ENCODE measurements at regions not wholly inside any gene's neighbourhood (a gene's known extent, or its start where the extent isn't known, plus 50 kb on each side); places are given as distances from the start of the nearest gene placed in this dataset.
"Not testable (repeated sequence)": the region's sequence is repeated elsewhere in the genome, so short reads cannot be mapped to it uniquely, and the experiment has no call there.

DNA sequence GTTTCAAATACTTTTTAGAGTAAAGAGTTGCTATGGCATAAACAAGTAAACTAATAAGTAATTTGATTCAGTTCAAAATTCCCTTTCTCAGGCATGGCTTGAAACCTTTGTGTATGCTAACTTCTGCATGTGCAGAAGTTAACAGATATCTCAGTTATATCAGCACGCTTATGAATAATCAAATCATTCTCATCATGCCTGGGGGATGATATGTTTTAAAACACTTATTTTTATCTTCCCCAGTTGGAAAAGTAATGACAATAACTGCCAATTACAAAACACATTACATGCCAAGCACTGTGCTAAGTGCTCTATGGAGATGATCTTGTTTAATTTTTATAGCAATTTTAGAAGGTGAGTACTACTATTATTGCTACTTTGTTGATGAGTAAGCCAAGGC, 146.4 kb downstream of the YIPF5 start:
- Histone ChIP-seq H3K36me3 (replicated peaks; ENCODE audit: control insufficient read depth, insufficient read depth, low read length) (no peaks in the 10 kb centered on the region), H3K4me3 (ENCODE audit: insufficient read depth, low read depth, low read length) (no peak overlapping the region), H3K27me3 (ENCODE audit: control insufficient read depth, insufficient read depth, low read length) (no peaks in the 10 kb centered on the region)
- no peak for DNase-seq

DNA sequence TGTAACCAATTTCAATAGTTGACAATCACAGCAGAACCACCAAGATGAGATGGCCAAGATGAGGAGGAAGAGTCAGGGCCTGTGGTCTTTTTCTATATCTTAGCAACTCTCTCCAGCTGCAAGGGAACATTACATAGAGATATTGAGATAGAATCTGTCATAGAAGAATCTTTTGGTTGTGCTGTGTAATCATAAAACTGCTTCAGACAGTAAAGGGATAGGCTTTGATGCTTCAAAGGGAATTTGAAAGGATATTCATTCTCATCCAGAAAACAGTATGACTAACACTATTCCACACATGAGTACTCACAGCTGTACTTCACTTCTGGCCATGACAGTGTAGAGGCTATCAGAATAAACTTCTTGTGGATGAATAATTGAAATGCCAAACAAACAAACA, 145.9 kb downstream of the YIPF5 start:
- H3K36me3 ChIP-seq (replicated peaks; ENCODE audit: control insufficient read depth, insufficient read depth, low read length), result no peaks in the 10 kb centered on the region
- no peaks in the 10 kb centered on the region for H3K27me3 ChIP-seq (ENCODE audit: control insufficient read depth, insufficient read depth, low read length)
- no peak for DNase-seq
- no peak overlapping the region for H3K4me3 ChIP-seq (ENCODE audit: insufficient read depth, low read depth, low read length)

DNA sequence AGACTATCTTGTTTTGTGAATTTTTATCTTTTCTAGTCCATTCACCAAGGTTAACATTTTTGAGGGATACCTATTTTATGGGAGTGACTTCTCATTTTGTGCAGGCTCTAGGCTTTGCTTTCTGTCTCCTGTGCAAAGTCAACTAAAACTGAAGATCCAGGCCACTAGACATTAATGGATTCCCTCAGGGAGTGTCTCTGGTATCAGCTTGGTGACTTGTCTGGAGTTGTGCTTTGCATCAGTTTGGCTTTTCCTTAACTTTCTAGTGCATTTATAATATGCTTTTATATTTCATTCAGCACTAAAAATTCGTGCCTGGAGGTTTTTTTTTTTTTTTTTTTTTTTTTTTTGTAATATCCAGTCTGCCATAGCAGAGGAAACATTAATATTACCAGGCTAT, 144.2 kb downstream of the YIPF5 start:
- DNase-seq, result no peak
- Histone ChIP-seq H3K27me3 (ENCODE audit: control insufficient read depth, insufficient read depth, low read length) (no peaks in the 10 kb centered on the region), H3K36me3 (replicated peaks; ENCODE audit: control insufficient read depth, insufficient read depth, low read length) (no peaks in the 10 kb centered on the region), H3K4me3 (ENCODE audit: insufficient read depth, low read depth, low read length) (no peak overlapping the region)

GRCh38 chr5:144028058-144028457, 142.4 kb downstream of the YIPF5 start:
- Histone ChIP-seq H3K4me3 (ENCODE audit: insufficient read depth, low read depth, low read length) (no peak overlapping the region), H3K36me3 (replicated peaks; ENCODE audit: control insufficient read depth, insufficient read depth, low read length) (no peaks in the 10 kb centered on the region), H3K27me3 (ENCODE audit: control insufficient read depth, insufficient read depth, low read length) (no peaks in the 10 kb centered on the region)
- no peak for DNase-seq

DNA sequence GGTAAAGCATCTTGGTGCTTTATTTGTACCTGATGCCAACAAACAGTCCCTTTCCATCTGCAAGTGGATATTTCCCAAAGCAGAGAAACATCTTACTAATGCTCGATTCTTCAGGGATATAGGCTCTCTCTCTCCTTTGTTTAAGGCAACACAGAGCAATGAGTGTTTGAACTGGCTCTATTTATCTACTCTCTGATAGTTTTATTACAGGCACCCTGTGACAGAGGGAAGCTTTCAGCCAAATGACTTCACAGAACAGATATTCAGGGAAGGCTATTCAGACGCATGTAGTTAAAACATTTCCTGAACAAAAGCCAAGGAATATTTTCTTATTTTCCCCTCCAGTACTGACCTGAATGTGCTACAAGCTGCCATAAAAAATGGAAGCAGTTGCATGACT, 141.8 kb downstream of the YIPF5 start:
- Histone ChIP-seq H3K36me3 (replicated peaks; ENCODE audit: control insufficient read depth, insufficient read depth, low read length) (no peaks in the 10 kb centered on the region), H3K27me3 (ENCODE audit: control insufficient read depth, insufficient read depth, low read length) (no peaks in the 10 kb centered on the region), H3K4me3 (ENCODE audit: insufficient read depth, low read depth, low read length) (no peak overlapping the region)
- DNase-seq, result no peak

- no peak for DNase-seq
- no peaks in the 10 kb centered on the region for H3K36me3 ChIP-seq (replicated peaks; ENCODE audit: control insufficient read depth, insufficient read depth, low read length)
- no peak overlapping the region for H3K4me3 ChIP-seq (ENCODE audit: insufficient read depth, low read depth, low read length)
- no peaks in the 10 kb centered on the region for H3K27me3 ChIP-seq (ENCODE audit: control insufficient read depth, insufficient read depth, low read length)
These were observed 139.6 kb downstream of the YIPF5 start for GRCh38 chr5:144030904-144031303.

GRCh38 chr5:144032375-144032774, 138.1 kb downstream of the YIPF5 start:
- no peak overlapping the region for H3K4me3 ChIP-seq (ENCODE audit: insufficient read depth, low read depth, low read length)
- no peak for DNase-seq
- no peaks in the 10 kb centered on the region for H3K36me3 ChIP-seq (replicated peaks; ENCODE audit: control insufficient read depth, insufficient read depth, low read length)
- H3K27me3 ChIP-seq (ENCODE audit: control insufficient read depth, insufficient read depth, low read length), result no peaks in the 10 kb centered on the region

- Histone ChIP-seq H3K36me3 (replicated peaks; ENCODE audit: control insufficient read depth, insufficient read depth, low read length) (no peaks in the 10 kb centered on the region), H3K27me3 (ENCODE audit: control insufficient read depth, insufficient read depth, low read length) (no peaks in the 10 kb centered on the region), H3K4me3 (ENCODE audit: insufficient read depth, low read depth, low read length) (no peak overlapping the region)
- no peak for DNase-seq
These were observed 137.0 kb downstream of the YIPF5 start for GRCh38 chr5:144033486-144033885.

DNA sequence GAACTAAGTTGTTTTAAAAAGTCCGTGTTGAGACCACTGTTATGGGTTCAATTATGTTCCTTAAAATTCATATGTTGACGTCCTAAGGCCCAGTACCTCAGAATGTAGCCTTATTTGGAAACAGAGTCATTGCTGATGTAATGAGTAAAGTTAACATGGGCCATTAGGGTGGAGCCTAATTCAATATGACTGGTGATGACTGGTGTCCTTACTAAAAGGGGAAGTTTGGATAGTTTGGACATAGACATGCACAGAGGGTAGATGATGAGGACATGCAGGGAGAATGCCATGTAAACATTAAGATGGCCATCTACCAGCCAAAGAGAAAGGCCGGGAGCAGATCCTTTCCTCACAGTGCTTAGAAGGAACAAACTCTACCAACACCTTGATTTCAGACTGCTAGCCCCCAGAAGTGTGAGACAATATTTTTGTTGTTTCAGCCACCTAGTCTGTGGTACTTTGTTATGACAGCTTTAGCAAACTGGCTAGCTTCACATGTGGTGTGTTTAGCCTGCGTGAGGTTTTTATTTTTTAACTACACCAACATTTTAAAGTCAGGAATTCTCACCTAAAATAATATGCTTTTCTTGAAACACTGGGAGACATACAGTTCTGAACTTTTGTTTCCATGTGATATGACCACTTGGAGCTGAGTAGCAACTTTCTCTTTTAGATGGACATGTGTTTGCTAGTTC, 135.3 kb downstream of the YIPF5 start:
- Histone ChIP-seq H3K27me3 (ENCODE audit: control insufficient read depth, insufficient read depth, low read length) (no peaks in the 10 kb centered on the region), H3K36me3 (replicated peaks; ENCODE audit: control insufficient read depth, insufficient read depth, low read length) (no peaks in the 10 kb centered on the region), H3K4me3 (ENCODE audit: insufficient read depth, low read depth, low read length) (no peak overlapping the region)
- no peak for DNase-seq

DNA sequence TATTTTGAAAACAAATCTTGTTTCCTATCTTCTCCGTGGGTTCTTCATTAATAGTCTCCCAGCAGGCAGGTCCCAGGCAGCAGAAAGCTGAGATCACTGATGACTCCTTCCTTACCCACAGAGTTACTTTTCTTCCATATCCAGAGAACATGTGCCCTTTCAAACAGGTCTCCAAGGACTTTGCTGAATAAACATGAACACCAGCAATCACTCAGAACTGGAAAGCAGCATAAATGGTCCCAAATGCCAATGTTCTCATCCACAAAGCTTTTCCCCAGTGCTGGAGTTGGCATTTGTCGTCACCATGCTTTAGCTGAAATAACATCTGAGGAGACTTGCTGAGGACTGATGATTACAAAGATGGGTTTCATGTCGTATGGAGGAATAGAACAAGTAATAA, 134.0 kb downstream of the YIPF5 start:
- no peak for DNase-seq
- H3K4me3 ChIP-seq (ENCODE audit: insufficient read depth, low read depth, low read length), result no peak overlapping the region
- H3K27me3 ChIP-seq (ENCODE audit: control insufficient read depth, insufficient read depth, low read length), result no peaks in the 10 kb centered on the region
- H3K36me3 ChIP-seq (replicated peaks; ENCODE audit: control insufficient read depth, insufficient read depth, low read length), result no peaks in the 10 kb centered on the region

GRCh38 chr5:144040615-144041305, 129.7 kb downstream of the YIPF5 start:
- H3K36me3 ChIP-seq (replicated peaks; ENCODE audit: control insufficient read depth, insufficient read depth, low read length), result no peaks in the 10 kb centered on the region
- DNase-seq, result no peak
- H3K27me3 ChIP-seq (ENCODE audit: control insufficient read depth, insufficient read depth, low read length), result no peaks in the 10 kb centered on the region
- no peak overlapping the region for H3K4me3 ChIP-seq (ENCODE audit: insufficient read depth, low read depth, low read length)

DNA sequence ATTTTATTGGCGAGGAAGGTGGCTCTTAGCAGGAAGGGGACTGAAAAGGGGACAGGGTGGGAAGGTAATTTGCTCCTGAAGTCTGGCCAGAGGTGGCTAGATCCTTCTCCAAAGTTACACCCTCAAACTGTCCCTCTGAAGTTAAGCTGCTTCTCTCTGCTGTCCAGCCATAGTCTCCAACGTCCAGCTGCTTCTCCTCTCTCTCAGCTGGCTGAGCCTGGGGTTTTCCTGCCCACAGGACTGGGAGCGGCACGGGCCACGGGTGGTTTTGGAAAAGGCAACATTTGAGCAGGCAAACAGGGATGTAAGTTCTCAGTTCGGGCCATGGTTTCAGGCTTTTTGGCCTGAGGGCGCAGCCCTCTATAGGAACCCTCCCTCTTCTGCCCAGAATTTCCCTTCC, 128.3 kb downstream of the YIPF5 start:
- no peak overlapping the region for H3K4me3 ChIP-seq (ENCODE audit: insufficient read depth, low read depth, low read length)

DNA sequence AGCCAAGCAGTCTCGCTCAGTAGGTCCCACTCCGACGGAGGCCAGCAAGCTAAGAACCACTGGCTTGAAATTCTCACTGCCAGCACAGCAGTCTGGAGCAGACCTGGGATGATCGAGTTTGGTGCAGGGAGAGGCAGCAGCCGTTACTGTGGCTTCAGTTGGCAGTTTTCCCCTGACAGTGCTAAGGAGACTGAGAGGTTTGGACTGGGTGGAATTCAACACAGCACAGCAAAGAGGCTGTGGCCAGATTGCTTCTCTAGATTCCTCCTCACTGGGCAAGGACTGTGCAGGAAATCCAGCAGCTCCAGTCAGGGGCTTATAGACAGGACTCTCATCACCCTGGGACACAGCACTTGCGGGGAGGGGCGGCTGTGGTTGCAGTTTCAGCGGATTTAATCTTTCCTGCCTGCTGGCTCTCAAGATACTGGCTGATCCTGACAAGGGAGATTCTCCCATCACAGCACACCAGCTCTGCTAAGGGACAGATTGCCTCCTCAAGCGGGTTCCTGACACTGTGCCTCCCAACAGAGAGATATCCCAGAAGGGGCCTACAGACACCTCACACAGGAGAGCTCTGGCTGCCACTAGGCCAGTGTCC, 122.1 kb downstream of the YIPF5 start:
- no peaks in the 10 kb centered on the region for H3K36me3 ChIP-seq (replicated peaks; ENCODE audit: control insufficient read depth, insufficient read depth, low read length)

More for the DNA sequence above, 128.3 kb downstream of the YIPF5 start:
- Histone ChIP-seq H3K27me3 (ENCODE audit: control insufficient read depth, insufficient read depth, low read length) (no peaks in the 10 kb centered on the region), H3K36me3 (replicated peaks; ENCODE audit: control insufficient read depth, insufficient read depth, low read length) (no peaks in the 10 kb centered on the region)
- no peak for DNase-seq

DNA sequence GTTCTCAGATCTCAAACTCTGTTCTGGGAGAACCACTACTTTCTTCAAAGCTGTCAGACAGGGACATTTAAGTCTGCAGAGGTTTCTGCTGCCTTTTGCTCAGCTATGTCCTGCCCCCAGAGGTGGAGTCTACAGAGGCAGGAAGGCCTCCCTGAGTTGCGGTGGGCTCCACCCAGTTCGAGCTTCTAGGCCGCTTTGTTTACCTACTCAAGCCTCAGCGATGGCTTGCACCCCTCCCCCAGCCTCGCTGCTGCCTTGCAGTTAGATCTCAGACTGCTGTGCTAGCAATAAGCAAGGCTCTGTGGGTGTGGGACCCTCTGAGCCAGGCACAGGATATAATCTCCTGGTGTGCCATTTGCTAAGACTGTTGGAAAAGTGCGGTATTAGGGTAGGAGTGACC, 115.1 kb downstream of the YIPF5 start:
- not testable (repeated sequence) for H3K27me3 ChIP-seq (ENCODE audit: control insufficient read depth, insufficient read depth, low read length); H3K36me3 ChIP-seq (replicated peaks; ENCODE audit: control insufficient read depth, insufficient read depth, low read length); DNase-seq; H3K4me3 ChIP-seq (ENCODE audit: insufficient read depth, low read depth, low read length)

More for the DNA sequence above, 122.1 kb downstream of the YIPF5 start:
- Histone ChIP-seq H3K27me3 (ENCODE audit: control insufficient read depth, insufficient read depth, low read length) (no peaks in the 10 kb centered on the region), H3K4me3 (ENCODE audit: insufficient read depth, low read depth, low read length) (no peak overlapping the region)
- no peak for DNase-seq

- H3K4me3 ChIP-seq (ENCODE audit: insufficient read depth, low read depth, low read length); H3K36me3 ChIP-seq (replicated peaks; ENCODE audit: control insufficient read depth, insufficient read depth, low read length); H3K27me3 ChIP-seq (ENCODE audit: control insufficient read depth, insufficient read depth, low read length); DNase-seq: not testable (repeated sequence)
These were observed 110.4 kb downstream of the YIPF5 start for GRCh38 chr5:144060091-144060490.
